Rectal smooth muscle tissue (tissue), 1 donor: ENCODE measurements at regions not wholly inside any gene's neighbourhood (a gene's known extent, or its start where the extent isn't known, plus 50 kb on each side); places are given as distances from the start of the nearest gene placed in this dataset.
"Not testable (repeated sequence)": the region's sequence is repeated elsewhere in the genome, so short reads cannot be mapped to it uniquely, and the experiment has no call there.

Source experiments
- H3K27ac ChIP-seq: one replicate; pipeline ENCODE4 v1.7.0; 2013; ENCODE audit warnings: low read depth, low read length, inconsistent platforms
- H3K27me3 ChIP-seq: one replicate; pipeline ENCODE4 v1.7.0; 2013; ENCODE audit warnings: low read length; ENCODE audit not compliant: control insufficient read depth, insufficient read depth
- H3K36me3 ChIP-seq: one replicate; pipeline ENCODE4 v1.7.0; 2013; ENCODE audit warnings: low read length; ENCODE audit not compliant: control insufficient read depth, insufficient read depth
- H3K4me1 ChIP-seq: one replicate; pipeline ENCODE4 v1.7.0; 2013; ENCODE audit warnings: low read length; ENCODE audit not compliant: control insufficient read depth, insufficient read depth
- H3K4me3 ChIP-seq: one replicate; pipeline ENCODE4 v1.7.0; 2013; ENCODE audit warnings: low read length
- H3K9ac ChIP-seq: one replicate; pipeline ENCODE4 v1.7.0; 2013; ENCODE audit warnings: low read length

GRCh38 chr4:189600718-189601435 lies 339.8 kb upstream of the FRG1 start:
- Histone ChIP-seq H3K27me3 (no peaks in the 10 kb centered on the region), H3K9ac (no peak overlapping the region), H3K4me1 (no peaks in the 10 kb centered on the region), H3K27ac (no peak overlapping the region), H3K4me3 (no peak overlapping the region), H3K36me3 (no peaks in the 10 kb centered on the region)

GRCh38 chr4:189602827-189603226 lies 337.8 kb upstream of the FRG1 start:
- not testable (repeated sequence) for H3K27me3 ChIP-seq, H3K4me3 ChIP-seq, H3K27ac ChIP-seq, H3K36me3 ChIP-seq, H3K9ac ChIP-seq, H3K4me1 ChIP-seq

- not testable (repeated sequence) for H3K27ac ChIP-seq, H3K4me3 ChIP-seq, H3K9ac ChIP-seq, H3K36me3 ChIP-seq, H3K27me3 ChIP-seq, H3K4me1 ChIP-seq
Observed at GRCh38 chr4:189610571-189610970, 330.1 kb upstream of the FRG1 start.

- Histone ChIP-seq H3K9ac (no peak overlapping the region), H3K4me3 (no peak overlapping the region), H3K36me3 (no peaks in the 10 kb centered on the region), H3K4me1 (no peaks in the 10 kb centered on the region), H3K27ac (no peak overlapping the region), H3K27me3 (no peaks in the 10 kb centered on the region)
Observed at GRCh38 chr4:189613207-189613606, 327.5 kb upstream of the FRG1 start.

GRCh38 chr4:189615217-189615663 lies 325.4 kb upstream of the FRG1 start:
- H3K27me3 ChIP-seq, result no peaks in the 10 kb centered on the region
- no peaks in the 10 kb centered on the region for H3K4me1 ChIP-seq
- H3K36me3 ChIP-seq, result no peaks in the 10 kb centered on the region
- H3K27ac ChIP-seq, result no peak overlapping the region
- no peak overlapping the region for H3K4me3 ChIP-seq
- no peak overlapping the region for H3K9ac ChIP-seq

- not testable (repeated sequence) for H3K27me3 ChIP-seq, H3K36me3 ChIP-seq, H3K9ac ChIP-seq, H3K4me1 ChIP-seq, H3K4me3 ChIP-seq, H3K27ac ChIP-seq
Observed at GRCh38 chr4:189617741-189618140, 322.9 kb upstream of the FRG1 start.

- H3K36me3 ChIP-seq, H3K4me3 ChIP-seq, H3K9ac ChIP-seq: not testable (repeated sequence)
Observed at GRCh38 chr4:189619441-189620250, 321.0 kb upstream of the FRG1 start.

GRCh38 chr4:189622574-189622973 lies 318.1 kb upstream of the FRG1 start:
- not testable (repeated sequence) for H3K4me3 ChIP-seq, H3K27ac ChIP-seq, H3K4me1 ChIP-seq, H3K27me3 ChIP-seq, H3K36me3 ChIP-seq, H3K9ac ChIP-seq

More at GRCh38 chr4:189619441-189620250, 321.0 kb upstream of the FRG1 start:
- H3K27me3 ChIP-seq, H3K4me1 ChIP-seq, H3K27ac ChIP-seq: not testable (repeated sequence)

GRCh38 chr4:189627041-189627440 lies 313.6 kb upstream of the FRG1 start:
- H3K27me3 ChIP-seq, H3K36me3 ChIP-seq, H3K27ac ChIP-seq, H3K4me1 ChIP-seq, H3K9ac ChIP-seq, H3K4me3 ChIP-seq: not testable (repeated sequence)

- H3K4me1 ChIP-seq, H3K27me3 ChIP-seq, H3K36me3 ChIP-seq, H3K27ac ChIP-seq, H3K9ac ChIP-seq, H3K4me3 ChIP-seq: not testable (repeated sequence)
Observed at GRCh38 chr4:189629733-189630132, 310.9 kb upstream of the FRG1 start.

- not testable (repeated sequence) for H3K9ac ChIP-seq, H3K27me3 ChIP-seq, H3K4me1 ChIP-seq, H3K4me3 ChIP-seq, H3K36me3 ChIP-seq, H3K27ac ChIP-seq
Observed at GRCh38 chr4:189630913-189631567, 309.6 kb upstream of the FRG1 start.

GRCh38 chr4:189631568-189631916 lies 309.1 kb upstream of the FRG1 start:
- H3K4me1 ChIP-seq, H3K27ac ChIP-seq, H3K4me3 ChIP-seq, H3K27me3 ChIP-seq, H3K36me3 ChIP-seq, H3K9ac ChIP-seq: not testable (repeated sequence)
